OCI-LY3 (cell line): ENCODE measurements at regions not wholly inside any gene's neighbourhood (a gene's known extent, or its start where the extent isn't known, plus 50 kb on each side); places are given as distances from the start of the nearest gene placed in this dataset.

ENCODE experiments used
- CTCF ChIP-seq: fragments of 200-600, 300-600 bp; sonication (generic); IDR thresholded peaks from 2 replicates; pipeline ENCODE4 v1.5.1; 2014; ENCODE audit warnings: antibody characterized with exemption, low read length, low read depth
- EZH2phosphoT487 ChIP-seq: fragments of 200-600 bp; shearing (Covaris generic); IDR thresholded peaks from 2 replicates; pipeline ENCODE4 v1.6.1; 2018; ENCODE audit warnings: antibody characterized with exemption, mixed run types, low read depth

GRCh38 chr4:67256388-67257043 is 288.8 kb downstream of the CENPC start:
- no peak for TF ChIP-seq CTCF
- no peak for TF ChIP-seq EZH2phosphoT487
